CD4-positive, alpha-beta memory T cell (primary cell): ENCODE measurements at regions not wholly inside any gene's neighbourhood (a gene's known extent, or its start where the extent isn't known, plus 50 kb on each side); places are given as distances from the start of the nearest gene placed in this dataset.

Source experiments
- CTCF ChIA-PET: fragments of 350-600 bp; sonication (Branson Sonifier 250); formaldehyde crosslinking; loops from one replicate; lab custom pipeline; 2021; ENCODE audit warnings: inconsistent platforms; ENCODE audit not compliant: partially characterized antibody; lab: Charles Lee
- POLR2A ChIA-PET: fragments of 350-600 bp; sonication (Branson Sonifier 250); formaldehyde crosslinking; loops from one replicate; lab custom pipeline; 2021; ENCODE audit not compliant: partially characterized antibody; lab: Charles Lee
- DNase-seq, 5 donors: peaks; one replicate each; pipeline versions ENCODE4 v3.0.0 to v3.0.0-alpha.2; 2020 to 2022; ENCODE audit warnings: mixed read lengths in 1 of 5
- H3K27ac ChIP-seq: one replicate; pipeline ENCODE4 v1.7.0; 2013; ENCODE audit warnings: low read depth, low read length
- H3K27me3 ChIP-seq: 2 replicates; pipeline ENCODE4 v1.7.0; 2013; ENCODE audit warnings: mild to moderate bottlenecking, low read length, moderate library complexity; ENCODE audit not compliant: insufficient read depth
- H3K36me3 ChIP-seq: 2 replicates; pipeline ENCODE4 v1.7.0; 2013; ENCODE audit warnings: mild to moderate bottlenecking, low read length, moderate library complexity; ENCODE audit not compliant: insufficient read depth
- H3K4me1 ChIP-seq: 2 replicates; pipeline ENCODE4 v1.7.0; 2013; ENCODE audit warnings: mild to moderate bottlenecking, low read length, moderate library complexity; ENCODE audit not compliant: insufficient read depth
- H3K4me3 ChIP-seq, 2 donors: one replicate each; pipeline ENCODE4 v1.7.0; 2013; ENCODE audit warnings: low read length in 2 of 2, mild to moderate bottlenecking in 1 of 2
- H3K9me3 ChIP-seq, 2 donors: one replicate each; pipeline ENCODE4 v1.7.0; 2013; ENCODE audit warnings: low read length in 2 of 2, control low read depth in 1 of 2; ENCODE audit not compliant: control insufficient read depth in 1 of 2
- H3K27ac Mint-ChIP-seq, 7 donors: one replicate each; pipeline ENCODE4 v1.8.0; 2020 to 2021; ENCODE audit warnings: mixed read lengths in 7 of 7, mild to moderate bottlenecking in 6 of 7, inconsistent platforms in 3 of 7, moderate library complexity in 3 of 7
- H3K27me3 Mint-ChIP-seq, 2 donors: one replicate each; pipeline ENCODE4 v1.8.0; 2020 to 2021; ENCODE audit warnings: mixed read lengths in 2 of 2
- H3K36me3 Mint-ChIP-seq, 2 donors: one replicate each; pipeline ENCODE4 v1.8.0; 2020 to 2021; ENCODE audit warnings: mixed read lengths in 2 of 2, inconsistent platforms in 1 of 2, mild to moderate bottlenecking in 1 of 2
- H3K4me1 Mint-ChIP-seq, 4 donors: one replicate each; pipeline ENCODE4 v1.8.0; 2020 to 2021; ENCODE audit warnings: mixed read lengths in 4 of 4, mild to moderate bottlenecking in 1 of 4
- H3K4me3 Mint-ChIP-seq, 8 donors: one replicate each; pipeline ENCODE4 v1.8.0; 2020 to 2021; ENCODE audit warnings: mixed read lengths in 8 of 8, mild to moderate bottlenecking in 7 of 8, moderate library complexity in 6 of 8, inconsistent platforms in 3 of 8
- H3K9me3 Mint-ChIP-seq, 8 donors: one replicate each; pipeline ENCODE4 v1.8.0; 2020 to 2021; ENCODE audit warnings: mixed read lengths in 8 of 8, mild to moderate bottlenecking in 5 of 8, inconsistent platforms in 3 of 8, moderate library complexity in 1 of 8
- intact Hi-C: fragments of 100-400 bp; cut with micrococcal nuclease; formaldehyde crosslinking; loops from one replicate; pipeline ENCODE4 v1.15.1; 2023

DNA sequence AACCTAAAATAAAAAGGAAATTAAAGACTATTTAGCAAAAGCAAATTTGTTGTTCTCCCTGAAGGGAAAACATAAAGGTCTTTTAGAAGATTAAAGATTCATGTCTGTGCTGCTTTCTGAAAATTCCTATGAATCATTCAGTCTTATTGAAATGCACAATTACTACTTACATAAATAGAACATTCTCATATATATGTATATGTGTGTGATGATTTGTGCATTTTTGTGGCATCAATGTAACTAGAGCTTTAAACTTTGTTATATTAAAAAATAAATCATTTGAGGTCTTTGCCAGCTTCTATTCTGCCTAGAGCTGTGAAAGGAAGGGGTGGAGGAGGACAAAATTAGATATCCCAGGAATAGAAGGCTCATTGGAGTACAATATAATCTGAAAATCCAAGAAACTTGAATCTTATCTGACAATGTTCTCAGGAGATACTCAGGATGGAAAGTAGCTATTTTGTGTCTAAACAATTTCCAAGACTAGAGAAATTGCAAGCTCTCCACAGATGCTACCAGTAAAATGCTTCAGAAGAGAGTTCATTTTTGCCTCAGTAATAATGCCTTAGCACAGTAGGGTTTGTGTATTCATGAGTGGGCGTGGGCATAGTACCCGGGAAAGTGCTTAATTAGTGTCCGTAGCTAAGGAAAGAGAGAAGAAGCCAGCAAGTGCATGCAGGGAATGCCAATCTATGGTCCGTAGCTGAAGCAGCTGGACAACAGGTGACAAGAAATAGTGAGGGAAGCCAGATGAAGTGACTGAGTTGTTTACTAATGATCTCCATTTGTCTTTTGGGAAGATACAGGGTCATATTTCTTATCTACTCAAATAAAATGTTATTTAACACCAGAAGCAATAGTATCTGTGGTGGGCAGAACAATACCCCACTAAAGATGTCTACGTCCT is 395.5 kb upstream of the NBEA start:
- H3K4me3 Mint-ChIP-seq = no peak overlapping the region
- intact Hi-C loops = no loop called here
- no peak overlapping the region for H3K4me3 ChIP-seq
- no peaks in the 10 kb centered on the region for H3K36me3 ChIP-seq
- no peak overlapping the region for H3K27ac ChIP-seq
- H3K36me3 Mint-ChIP-seq = no peaks in the 10 kb centered on the region
- H3K4me1 Mint-ChIP-seq = no peaks in the 10 kb centered on the region
- H3K9me3 Mint-ChIP-seq = peaks cover 0 to 4% (median 0%) of the 10 kb centered on the region in 8 donors
- no peak for DNase-seq
- ChIA-PET CTCF (no interaction called here), POLR2A (no interaction called here)
- no peaks in the 10 kb centered on the region for H3K9me3 ChIP-seq
- no peaks in the 10 kb centered on the region for H3K27me3 Mint-ChIP-seq
- H3K27ac Mint-ChIP-seq = no peak overlapping the region
- H3K27me3 ChIP-seq = no peaks in the 10 kb centered on the region
- H3K4me1 ChIP-seq = no peaks in the 10 kb centered on the region

DNA sequence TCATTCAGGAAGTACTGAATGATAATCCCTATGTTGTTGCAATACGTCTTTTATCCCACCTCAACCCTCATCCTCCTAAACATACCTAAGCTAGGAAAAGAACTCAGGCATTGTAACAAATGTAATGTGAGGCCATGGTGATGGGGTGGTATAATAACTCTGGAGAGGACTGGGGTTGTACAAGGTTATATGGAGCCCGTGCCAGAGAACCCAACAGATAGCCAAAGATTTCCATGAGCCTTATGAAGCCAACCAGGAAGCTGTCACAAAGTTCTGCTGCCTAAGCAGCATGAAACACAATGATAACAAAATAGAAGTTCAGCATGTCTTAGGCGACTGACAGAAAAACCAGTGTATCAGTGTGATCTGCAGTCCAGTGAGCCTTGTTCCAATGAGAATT is 394.1 kb upstream of the NBEA start:
- ChIA-PET POLR2A (no interaction called here), CTCF (no interaction called here)
- H3K27me3 Mint-ChIP-seq = no peaks in the 10 kb centered on the region
- Histone ChIP-seq H3K9me3 (no peaks in the 10 kb centered on the region), H3K4me3 (no peak overlapping the region), H3K27ac (no peak overlapping the region), H3K27me3 (no peaks in the 10 kb centered on the region), H3K36me3 (no peaks in the 10 kb centered on the region), H3K4me1 (no peaks in the 10 kb centered on the region)
- H3K27ac Mint-ChIP-seq = no peak overlapping the region
- DNase-seq = no peak
- no peaks in the 10 kb centered on the region for H3K4me1 Mint-ChIP-seq
- no peak overlapping the region for H3K4me3 Mint-ChIP-seq
- peaks cover 0 to 4% (median 0%) of the 10 kb centered on the region in 8 donors for H3K9me3 Mint-ChIP-seq
- intact Hi-C loops = no loop called here
- no peaks in the 10 kb centered on the region for H3K36me3 Mint-ChIP-seq

DNA sequence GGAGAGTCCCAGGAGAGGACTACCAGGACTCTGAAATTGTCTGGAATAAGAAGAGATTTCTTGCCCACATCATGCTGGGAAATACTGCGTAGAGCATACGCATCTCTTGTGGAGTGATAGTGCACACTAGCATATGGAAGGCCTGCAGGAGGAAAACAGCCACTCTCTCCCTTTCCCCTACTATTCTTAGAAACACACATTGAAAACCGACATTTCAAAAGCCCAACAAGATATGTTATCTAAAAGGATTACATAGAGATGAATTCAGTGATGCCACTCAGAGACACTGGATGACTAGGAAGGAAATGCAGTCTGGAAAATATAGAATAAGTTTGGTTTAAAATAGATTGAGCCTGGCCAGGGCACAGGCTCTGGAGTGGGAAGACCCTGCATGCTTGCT is 388.7 kb upstream of the NBEA start:
- POLR2A ChIA-PET = no interaction called here
- Histone ChIP-seq H3K27me3 (no peaks in the 10 kb centered on the region), H3K27ac (no peak overlapping the region), H3K4me3 (no peak overlapping the region), H3K36me3 (no peaks in the 10 kb centered on the region), H3K4me1 (no peaks in the 10 kb centered on the region), H3K9me3 (no peaks in the 10 kb centered on the region)
- Mint-ChIP-seq H3K27me3 (no peaks in the 10 kb centered on the region), H3K4me1 (no peaks in the 10 kb centered on the region), H3K4me3 (no peak overlapping the region), H3K9me3 (peaks cover 0 to 1% (median 0%) of the 10 kb centered on the region in 8 donors), H3K27ac (no peak overlapping the region), H3K36me3 (no peaks in the 10 kb centered on the region)
- intact Hi-C loops = no loop called here
- no peak for DNase-seq
- CTCF ChIA-PET = no interaction called here

DNA sequence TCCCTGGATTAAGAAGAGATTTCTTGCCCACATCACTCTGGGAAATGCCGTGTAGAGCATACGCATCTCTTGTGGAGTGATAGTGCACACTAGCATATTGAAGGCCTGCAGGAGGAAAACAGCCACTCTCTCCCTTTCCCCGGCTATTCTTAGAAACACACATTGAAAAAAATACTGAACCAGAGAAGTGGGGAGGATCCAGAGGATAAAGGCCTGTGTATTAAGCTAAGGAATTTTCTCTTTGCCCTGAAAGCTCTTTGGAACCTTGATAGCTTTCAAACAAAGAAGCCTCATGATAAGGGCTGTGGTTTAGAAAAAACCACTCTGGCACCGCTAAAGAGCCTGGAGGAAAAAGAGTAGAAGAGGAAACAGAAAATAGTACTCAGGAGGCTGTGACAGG is 386.1 kb upstream of the NBEA start:
- ChIA-PET POLR2A (no interaction called here), CTCF (no interaction called here)
- H3K27me3 Mint-ChIP-seq = no peaks in the 10 kb centered on the region
- no peaks in the 10 kb centered on the region for H3K4me1 Mint-ChIP-seq
- Histone ChIP-seq H3K4me3 (no peak overlapping the region), H3K4me1 (no peaks in the 10 kb centered on the region), H3K36me3 (no peaks in the 10 kb centered on the region), H3K9me3 (no peaks in the 10 kb centered on the region), H3K27ac (no peak overlapping the region), H3K27me3 (no peaks in the 10 kb centered on the region)
- no peak for DNase-seq
- intact Hi-C loops = no loop called here
- H3K27ac Mint-ChIP-seq = no peak overlapping the region
- no peaks in the 10 kb centered on the region for H3K36me3 Mint-ChIP-seq
- H3K4me3 Mint-ChIP-seq = no peak overlapping the region
- H3K9me3 Mint-ChIP-seq = peaks cover 0 to 5% (median 0%) of the 10 kb centered on the region in 8 donors

DNA sequence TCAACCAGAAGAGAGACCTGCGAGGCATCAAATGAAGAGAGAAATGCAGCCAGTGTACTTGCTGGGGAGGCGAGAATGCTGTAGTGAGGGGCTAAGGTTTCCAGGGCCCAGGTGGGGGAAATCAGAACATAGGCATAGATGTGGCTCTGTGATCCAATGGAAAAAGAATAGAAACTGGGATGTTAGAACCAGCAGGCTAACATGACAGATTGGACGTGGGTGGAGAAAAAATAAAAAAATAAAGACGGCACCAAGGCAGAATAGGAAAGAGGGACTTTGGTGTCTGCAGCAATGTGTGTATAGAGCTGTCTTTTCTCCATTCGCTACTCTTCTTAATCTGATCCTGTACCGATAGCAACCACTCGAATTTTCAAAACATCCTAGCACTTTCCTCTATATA is 381.0 kb upstream of the NBEA start:
- no peak for DNase-seq
- Mint-ChIP-seq H3K9me3 (peaks cover 0 to 10% (median 1%) of the 10 kb centered on the region in 8 donors), H3K4me1 (no peaks in the 10 kb centered on the region), H3K4me3 (no peak overlapping the region), H3K36me3 (no peaks in the 10 kb centered on the region), H3K27me3 (no peaks in the 10 kb centered on the region), H3K27ac (no peak overlapping the region)
- H3K27me3 ChIP-seq = no peaks in the 10 kb centered on the region
- no peaks in the 10 kb centered on the region for H3K36me3 ChIP-seq
- no peak overlapping the region for H3K4me3 ChIP-seq
- no peaks in the 10 kb centered on the region for H3K4me1 ChIP-seq
- H3K27ac ChIP-seq = no peak overlapping the region
- ChIA-PET POLR2A (no interaction called here), CTCF (no interaction called here)
- intact Hi-C loops = no loop called here
- no peaks in the 10 kb centered on the region for H3K9me3 ChIP-seq

DNA sequence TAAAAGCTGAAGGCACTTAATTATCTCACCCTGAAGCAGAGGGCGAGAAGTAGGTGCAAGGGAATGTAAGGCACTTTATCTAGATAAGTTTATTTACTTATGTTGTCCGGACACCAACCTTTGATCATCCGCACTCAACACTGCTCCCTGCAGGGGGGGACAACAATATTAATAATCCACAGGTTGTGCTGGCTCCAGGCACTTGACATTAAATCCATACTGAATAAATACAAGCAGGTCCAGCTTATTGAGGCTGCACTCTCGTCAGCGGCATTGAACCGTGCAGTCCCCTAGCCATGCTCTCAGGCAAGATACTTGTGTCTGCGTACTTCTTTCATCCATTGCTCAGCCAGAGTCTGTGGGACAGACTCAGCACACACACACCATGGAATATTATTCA is 374.5 kb upstream of the NBEA start:
- Histone ChIP-seq H3K27ac (no peak overlapping the region), H3K36me3 (no peaks in the 10 kb centered on the region), H3K27me3 (no peaks in the 10 kb centered on the region), H3K4me3 (no peak overlapping the region), H3K4me1 (no peaks in the 10 kb centered on the region), H3K9me3 (no peaks in the 10 kb centered on the region)
- no peaks in the 10 kb centered on the region for H3K27me3 Mint-ChIP-seq
- intact Hi-C loops = no loop called here
- no peaks in the 10 kb centered on the region for H3K36me3 Mint-ChIP-seq
- DNase-seq = no peak
- ChIA-PET CTCF (no interaction called here), POLR2A (no interaction called here)
- no peak overlapping the region for H3K4me3 Mint-ChIP-seq
- no peak overlapping the region for H3K27ac Mint-ChIP-seq
- no peaks in the 10 kb centered on the region for H3K4me1 Mint-ChIP-seq
- peaks cover 0 to 2% (median under 1%) of the 10 kb centered on the region in 8 donors for H3K9me3 Mint-ChIP-seq

DNA sequence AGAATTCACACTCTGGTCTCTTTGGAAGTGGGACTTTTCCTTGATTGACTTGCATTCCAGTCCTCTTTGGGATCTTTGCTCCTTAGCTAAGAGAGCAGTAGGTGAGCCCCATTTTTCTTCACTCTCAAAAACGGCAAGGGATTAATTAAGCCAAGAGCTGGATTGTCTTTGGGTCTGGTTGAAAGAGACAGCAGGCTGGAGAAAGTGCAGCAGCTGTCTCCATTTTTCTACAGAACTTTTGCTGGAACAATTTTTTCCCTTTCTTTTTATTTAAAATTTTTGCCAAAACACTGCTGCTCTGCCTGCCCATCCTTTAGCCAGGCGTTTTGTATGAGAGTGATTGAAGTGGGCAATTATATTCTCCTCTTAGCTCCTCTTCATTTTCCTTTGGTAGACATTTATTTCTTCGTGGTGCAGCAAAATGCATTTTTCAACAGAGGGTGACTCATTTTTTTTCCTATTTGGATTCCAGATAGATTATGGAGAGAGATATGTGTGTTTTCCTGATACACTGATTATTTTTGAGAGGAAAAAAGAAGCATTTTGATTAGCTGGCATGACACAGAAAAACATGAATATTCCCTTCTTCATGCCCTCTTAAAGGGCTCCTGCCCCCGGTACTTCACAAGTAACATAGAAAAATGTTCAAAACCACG is 371.2 kb upstream of the NBEA start:
- DNase-seq = no peak
- H3K4me3 ChIP-seq = no peak overlapping the region
- no peak overlapping the region for H3K27ac Mint-ChIP-seq
- H3K27me3 Mint-ChIP-seq = no peaks in the 10 kb centered on the region
- H3K4me1 ChIP-seq = no peaks in the 10 kb centered on the region
- ChIA-PET CTCF (no interaction called here), POLR2A (no interaction called here)
- peaks cover 0 to 2% (median 0%) of the 10 kb centered on the region in 8 donors for H3K9me3 Mint-ChIP-seq
- no peak overlapping the region for H3K27ac ChIP-seq
- no peaks in the 10 kb centered on the region for H3K27me3 ChIP-seq
- no peak overlapping the region for H3K4me3 Mint-ChIP-seq
- H3K4me1 Mint-ChIP-seq = no peaks in the 10 kb centered on the region
- intact Hi-C loops = no loop called here
- no peaks in the 10 kb centered on the region for H3K36me3 ChIP-seq
- H3K9me3 ChIP-seq = no peaks in the 10 kb centered on the region
- H3K36me3 Mint-ChIP-seq = no peaks in the 10 kb centered on the region
